GM12878 (cell line): ENCODE measurements at regions not wholly inside any gene's neighbourhood (a gene's known extent, or its start where the extent isn't known, plus 50 kb on each side); places are given as distances from the start of the nearest gene placed in this dataset.

ENCODE experiments used
- FOXK2 ChIP-seq: fragments of 450-650 bp; IDR thresholded peaks from 2 replicates; pipeline ENCODE4 v1.6.1; 2017; ENCODE audit warnings: mild to moderate bottlenecking, moderate library complexity
- IKZF2 ChIP-seq, 2 experiments: fragments of 450-650 bp; IDR thresholded peaks; 2 replicates each; pipeline ENCODE4 v1.6.1; 2017; ENCODE audit warnings: mild to moderate bottlenecking in 2 of 2, moderate library complexity in 2 of 2
- MTA2 ChIP-seq: fragments of 450-650 bp; IDR thresholded peaks from 2 replicates; pipeline ENCODE4 v1.6.1; 2016; ENCODE audit warnings: low read depth, mild to moderate bottlenecking, moderate library complexity
- MTA3 ChIP-seq: IDR thresholded peaks from 2 replicates; pipeline ENCODE4 v1.6.1; 2012; ENCODE audit warnings: low read length, inconsistent platforms, borderline replicate concordance
- NFYA ChIP-seq: IDR thresholded peaks from 2 replicates; pipeline ENCODE4 v1.6.1; 2011; ENCODE audit warnings: low read depth, mild to moderate bottlenecking, low read length, improper control_type of control experiment, borderline replicate concordance
- NR2C2 ChIP-seq: IDR thresholded peaks from 2 replicates; pipeline ENCODE4 v1.6.1; 2011; ENCODE audit warnings: borderline replicate concordance, low read depth; ENCODE audit not compliant: control insufficient read depth, insufficient read length
- NR2F1 ChIP-seq: fragments of 450-650 bp; conservative IDR thresholded peaks from 2 replicates; pipeline ENCODE4 v1.6.1; 2017; ENCODE audit warnings: mild to moderate bottlenecking
- RELA ChIP-seq: fragments of 450-650 bp; IDR thresholded peaks from 2 replicates; pipeline ENCODE4 v1.8.0; 2014; ENCODE audit warnings: borderline replicate concordance; ENCODE audit not compliant: partially characterized antibody
- STAT3 ChIP-seq: IDR thresholded peaks from 2 replicates; pipeline ENCODE4 v1.6.1; 2011; ENCODE audit warnings: low read depth, low read length, improper control_type of control experiment
- TAF1 ChIP-seq: IDR thresholded peaks from 2 replicates; pipeline ENCODE4 v1.6.1; 2011; ENCODE audit warnings: mild to moderate bottlenecking, low read depth, low read length, borderline replicate concordance
- TBL1XR1 ChIP-seq: IDR thresholded peaks from 2 replicates; pipeline ENCODE4 v1.6.1; 2012; ENCODE audit warnings: low read depth, low read length, improper control_type of control experiment
- ZNF622 ChIP-seq: fragments of 450-650 bp; IDR thresholded peaks from 2 replicates; pipeline ENCODE4 v1.6.1; 2017; ENCODE audit warnings: mild to moderate bottlenecking, inconsistent platforms
- TF ChIP-seq, protein P1 (sequence below): IDR thresholded peaks from 2 replicates; pipeline ENCODE4 v1.6.1; 2011; ENCODE audit warnings: borderline replicate concordance, low read depth, mild to moderate bottlenecking, moderate library complexity, low read length; ENCODE audit not compliant: insufficient read depth, poor library complexity, severe bottlenecking
- TF ChIP-seq, protein P2 (sequence below): fragments of 450-650 bp; IDR thresholded peaks from 2 replicates; pipeline ENCODE4 v1.6.1; 2018; ENCODE audit warnings: borderline replicate concordance, mild to moderate bottlenecking; ENCODE audit not compliant: partially characterized antibody
- TF ChIP-seq, protein P3 (sequence below): fragments of 150-350 bp; IDR thresholded peaks from 2 replicates; pipeline ENCODE4 v1.6.1; 2016; ENCODE audit warnings: low read depth, low read length
- TF ChIP-seq, protein P4 (sequence below): fragments of 450-650 bp; IDR thresholded peaks from 2 replicates; pipeline ENCODE4 v1.6.1; 2017; ENCODE audit warnings: antibody characterized with exemption, mild to moderate bottlenecking, moderate library complexity
- TF ChIP-seq, protein P5 (sequence below): IDR thresholded peaks from 2 replicates; pipeline ENCODE4 v1.6.1; 2011; ENCODE audit warnings: low read depth, low read length, improper control_type of control experiment, borderline replicate concordance

DNA sequence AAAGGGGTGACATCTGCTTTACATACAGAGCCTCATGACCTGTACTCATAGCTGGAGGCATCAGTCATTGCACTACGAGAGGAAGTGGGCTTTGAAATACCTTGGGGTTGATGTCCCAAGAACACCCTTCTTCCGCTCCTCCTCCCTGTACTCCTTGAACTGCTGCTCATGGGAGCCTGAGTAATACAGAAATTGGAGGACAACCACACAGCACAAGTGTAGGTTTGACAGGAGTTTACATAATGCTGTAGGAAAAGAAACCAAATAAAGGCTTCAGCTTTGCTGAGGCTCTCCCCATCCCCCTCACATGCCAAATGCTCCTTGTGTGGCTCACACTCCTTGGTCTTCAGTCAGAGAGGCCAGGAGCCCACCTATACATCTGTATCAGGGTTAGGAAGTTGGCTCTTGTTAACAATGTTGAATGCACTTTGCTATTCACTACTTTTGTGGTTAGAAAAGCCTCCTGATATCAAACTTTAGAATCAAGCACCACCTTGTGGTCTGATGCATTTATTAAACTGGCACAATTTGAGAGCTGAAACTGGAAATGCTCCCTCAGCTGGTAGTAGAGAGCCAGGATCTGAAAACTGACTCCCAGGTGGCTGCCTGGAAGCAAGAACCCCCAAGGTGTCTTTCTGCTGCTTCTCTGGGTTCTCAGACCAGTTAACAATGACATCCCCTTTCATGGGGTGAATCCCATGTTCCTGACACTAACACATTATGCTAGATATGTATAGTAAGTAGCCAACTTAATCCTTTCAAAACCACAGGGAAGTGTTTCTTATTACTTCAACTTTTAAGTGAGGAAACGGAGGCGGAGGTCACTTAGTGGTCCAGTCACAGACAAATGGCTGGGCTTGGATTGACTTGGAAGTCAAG is 56.2 kb upstream of the EDN1 start (continued):
- TF ChIP-seq, protein P1, sequence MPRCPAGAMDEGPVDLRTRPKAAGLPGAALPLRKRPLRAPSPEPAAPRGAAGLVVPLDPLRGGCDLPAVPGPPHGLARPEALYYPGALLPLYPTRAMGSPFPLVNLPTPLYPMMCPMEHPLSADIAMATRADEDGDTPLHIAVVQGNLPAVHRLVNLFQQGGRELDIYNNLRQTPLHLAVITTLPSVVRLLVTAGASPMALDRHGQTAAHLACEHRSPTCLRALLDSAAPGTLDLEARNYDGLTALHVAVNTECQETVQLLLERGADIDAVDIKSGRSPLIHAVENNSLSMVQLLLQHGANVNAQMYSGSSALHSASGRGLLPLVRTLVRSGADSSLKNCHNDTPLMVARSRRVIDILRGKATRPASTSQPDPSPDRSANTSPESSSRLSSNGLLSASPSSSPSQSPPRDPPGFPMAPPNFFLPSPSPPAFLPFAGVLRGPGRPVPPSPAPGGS: no peak
- TF ChIP-seq FOXK2: no peak
- TF ChIP-seq NFYA: no peak
- TF ChIP-seq MTA2: no peak
- TF ChIP-seq, protein P2, sequence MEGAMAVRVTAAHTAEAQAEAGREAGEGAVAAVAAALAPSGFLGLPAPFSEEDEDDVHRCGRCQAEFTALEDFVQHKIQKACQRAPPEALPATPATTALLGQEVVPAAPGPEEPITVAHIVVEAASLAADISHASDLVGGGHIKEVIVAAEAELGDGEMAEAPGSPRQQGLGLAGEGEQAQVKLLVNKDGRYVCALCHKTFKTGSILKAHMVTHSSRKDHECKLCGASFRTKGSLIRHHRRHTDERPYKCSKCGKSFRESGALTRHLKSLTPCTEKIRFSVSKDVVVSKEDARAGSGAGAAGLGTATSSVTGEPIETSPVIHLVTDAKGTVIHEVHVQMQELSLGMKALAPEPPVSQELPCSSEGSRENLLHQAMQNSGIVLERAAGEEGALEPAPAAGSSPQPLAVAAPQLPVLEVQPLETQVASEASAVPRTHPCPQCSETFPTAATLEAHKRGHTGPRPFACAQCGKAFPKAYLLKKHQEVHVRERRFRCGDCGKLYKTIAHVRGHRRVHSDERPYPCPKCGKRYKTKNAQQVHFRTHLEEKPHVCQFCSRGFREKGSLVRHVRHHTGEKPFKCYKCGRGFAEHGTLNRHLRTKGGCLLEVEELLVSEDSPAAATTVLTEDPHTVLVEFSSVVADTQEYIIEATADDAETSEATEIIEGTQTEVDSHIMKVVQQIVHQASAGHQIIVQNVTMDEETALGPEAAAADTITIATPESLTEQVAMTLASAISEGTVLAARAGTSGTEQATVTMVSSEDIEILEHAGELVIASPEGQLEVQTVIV: no peak
- no peak for TF ChIP-seq TBL1XR1
- TF ChIP-seq NR2F1: no peak
- no peak for TF ChIP-seq NR2C2
- TF ChIP-seq ZNF622: no peak
- TF ChIP-seq RELA: no peak
- TF ChIP-seq MTA3: peak; percentile 38; the same call in 1 of the 2 replicates
- TF ChIP-seq, protein P3, sequence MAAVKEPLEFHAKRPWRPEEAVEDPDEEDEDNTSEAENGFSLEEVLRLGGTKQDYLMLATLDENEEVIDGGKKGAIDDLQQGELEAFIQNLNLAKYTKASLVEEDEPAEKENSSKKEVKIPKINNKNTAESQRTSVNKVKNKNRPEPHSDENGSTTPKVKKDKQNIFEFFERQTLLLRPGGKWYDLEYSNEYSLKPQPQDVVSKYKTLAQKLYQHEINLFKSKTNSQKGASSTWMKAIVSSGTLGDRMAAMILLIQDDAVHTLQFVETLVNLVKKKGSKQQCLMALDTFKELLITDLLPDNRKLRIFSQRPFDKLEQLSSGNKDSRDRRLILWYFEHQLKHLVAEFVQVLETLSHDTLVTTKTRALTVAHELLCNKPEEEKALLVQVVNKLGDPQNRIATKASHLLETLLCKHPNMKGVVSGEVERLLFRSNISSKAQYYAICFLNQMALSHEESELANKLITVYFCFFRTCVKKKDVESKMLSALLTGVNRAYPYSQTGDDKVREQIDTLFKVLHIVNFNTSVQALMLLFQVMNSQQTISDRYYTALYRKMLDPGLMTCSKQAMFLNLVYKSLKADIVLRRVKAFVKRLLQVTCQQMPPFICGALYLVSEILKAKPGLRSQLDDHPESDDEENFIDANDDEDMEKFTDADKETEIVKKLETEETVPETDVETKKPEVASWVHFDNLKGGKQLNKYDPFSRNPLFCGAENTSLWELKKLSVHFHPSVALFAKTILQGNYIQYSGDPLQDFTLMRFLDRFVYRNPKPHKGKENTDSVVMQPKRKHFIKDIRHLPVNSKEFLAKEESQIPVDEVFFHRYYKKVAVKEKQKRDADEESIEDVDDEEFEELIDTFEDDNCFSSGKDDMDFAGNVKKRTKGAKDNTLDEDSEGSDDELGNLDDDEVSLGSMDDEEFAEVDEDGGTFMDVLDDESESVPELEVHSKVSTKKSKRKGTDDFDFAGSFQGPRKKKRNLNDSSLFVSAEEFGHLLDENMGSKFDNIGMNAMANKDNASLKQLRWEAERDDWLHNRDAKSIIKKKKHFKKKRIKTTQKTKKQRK: no peak
- TF ChIP-seq, protein P4, sequence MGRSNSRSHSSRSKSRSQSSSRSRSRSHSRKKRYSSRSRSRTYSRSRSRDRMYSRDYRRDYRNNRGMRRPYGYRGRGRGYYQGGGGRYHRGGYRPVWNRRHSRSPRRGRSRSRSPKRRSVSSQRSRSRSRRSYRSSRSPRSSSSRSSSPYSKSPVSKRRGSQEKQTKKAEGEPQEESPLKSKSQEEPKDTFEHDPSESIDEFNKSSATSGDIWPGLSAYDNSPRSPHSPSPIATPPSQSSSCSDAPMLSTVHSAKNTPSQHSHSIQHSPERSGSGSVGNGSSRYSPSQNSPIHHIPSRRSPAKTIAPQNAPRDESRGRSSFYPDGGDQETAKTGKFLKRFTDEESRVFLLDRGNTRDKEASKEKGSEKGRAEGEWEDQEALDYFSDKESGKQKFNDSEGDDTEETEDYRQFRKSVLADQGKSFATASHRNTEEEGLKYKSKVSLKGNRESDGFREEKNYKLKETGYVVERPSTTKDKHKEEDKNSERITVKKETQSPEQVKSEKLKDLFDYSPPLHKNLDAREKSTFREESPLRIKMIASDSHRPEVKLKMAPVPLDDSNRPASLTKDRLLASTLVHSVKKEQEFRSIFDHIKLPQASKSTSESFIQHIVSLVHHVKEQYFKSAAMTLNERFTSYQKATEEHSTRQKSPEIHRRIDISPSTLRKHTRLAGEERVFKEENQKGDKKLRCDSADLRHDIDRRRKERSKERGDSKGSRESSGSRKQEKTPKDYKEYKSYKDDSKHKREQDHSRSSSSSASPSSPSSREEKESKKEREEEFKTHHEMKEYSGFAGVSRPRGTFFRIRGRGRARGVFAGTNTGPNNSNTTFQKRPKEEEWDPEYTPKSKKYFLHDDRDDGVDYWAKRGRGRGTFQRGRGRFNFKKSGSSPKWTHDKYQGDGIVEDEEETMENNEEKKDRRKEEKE: no peak
- TF ChIP-seq TAF1: no peak
- TF ChIP-seq STAT3: no peak
- TF ChIP-seq IKZF2 (IDR thresholded peaks at IDR 0.05): 0 out of 4 replicates have a peak, but pooled peaks of 1 of the 2 experiments have one; percentile 13
- TF ChIP-seq, protein P5, sequence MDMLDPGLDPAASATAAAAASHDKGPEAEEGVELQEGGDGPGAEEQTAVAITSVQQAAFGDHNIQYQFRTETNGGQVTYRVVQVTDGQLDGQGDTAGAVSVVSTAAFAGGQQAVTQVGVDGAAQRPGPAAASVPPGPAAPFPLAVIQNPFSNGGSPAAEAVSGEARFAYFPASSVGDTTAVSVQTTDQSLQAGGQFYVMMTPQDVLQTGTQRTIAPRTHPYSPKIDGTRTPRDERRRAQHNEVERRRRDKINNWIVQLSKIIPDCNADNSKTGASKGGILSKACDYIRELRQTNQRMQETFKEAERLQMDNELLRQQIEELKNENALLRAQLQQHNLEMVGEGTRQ: no peak
